Suprapubic skin (tissue), 4 donors: ENCODE measurements at regions not wholly inside any gene's neighbourhood (a gene's known extent, or its start where the extent isn't known, plus 50 kb on each side); places are given as distances from the start of the nearest gene placed in this dataset.

Source experiments
- EP300 ChIP-seq: sonication (generic); formaldehyde crosslinking; IDR thresholded peaks from one replicate; pipeline ENCODE4 v1.6.1; 2017; ENCODE audit warnings: antibody characterized with exemption
- POLR2A ChIP-seq, 2 donors: fragments of 450-650 bp; IDR thresholded peaks; one replicate each; pipeline ENCODE4 v1.6.1; 2017; ENCODE audit warnings: antibody characterized with exemption in 2 of 2, mild to moderate bottlenecking in 2 of 2, moderate library complexity in 2 of 2
- POLR2AphosphoS5 ChIP-seq, 3 donors: sonication (generic); formaldehyde crosslinking; IDR thresholded peaks; one replicate each; pipeline ENCODE4 v1.6.1; 2017; ENCODE audit warnings: antibody characterized with exemption in 3 of 3
- TF ChIP-seq, protein P1 (sequence below), 2 donors: fragments of 200-600 bp in 1 of 2; fragments of 450-650 bp in 1 of 2; sonication (generic) in 1 of 2; IDR thresholded peaks; one replicate each; pipeline ENCODE4 v1.5.1; 2016 to 2019; ENCODE audit warnings: antibody characterized with exemption in 2 of 2, mild to moderate bottlenecking in 1 of 2, moderate library complexity in 1 of 2

DNA sequence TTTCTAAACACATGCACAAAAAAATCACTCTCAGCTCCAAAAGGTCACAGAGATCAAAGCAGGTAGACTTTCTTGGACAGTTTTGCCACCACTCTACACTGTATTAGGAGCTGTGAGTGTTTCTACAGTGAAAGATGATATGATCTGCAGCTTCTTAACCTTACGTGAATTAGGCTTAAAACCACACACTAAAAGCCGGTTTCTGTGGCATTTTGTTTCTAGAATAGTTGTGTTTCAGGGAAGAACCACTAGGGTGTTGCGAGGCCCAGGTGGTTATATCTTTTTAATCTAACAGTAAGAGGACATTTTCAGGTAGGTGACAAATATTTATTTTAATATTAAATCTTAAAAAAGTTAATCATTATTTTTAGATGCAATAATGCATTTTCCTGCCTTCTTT, 216.4 kb downstream of the KLF5 start:
- TF ChIP-seq, protein P1, sequence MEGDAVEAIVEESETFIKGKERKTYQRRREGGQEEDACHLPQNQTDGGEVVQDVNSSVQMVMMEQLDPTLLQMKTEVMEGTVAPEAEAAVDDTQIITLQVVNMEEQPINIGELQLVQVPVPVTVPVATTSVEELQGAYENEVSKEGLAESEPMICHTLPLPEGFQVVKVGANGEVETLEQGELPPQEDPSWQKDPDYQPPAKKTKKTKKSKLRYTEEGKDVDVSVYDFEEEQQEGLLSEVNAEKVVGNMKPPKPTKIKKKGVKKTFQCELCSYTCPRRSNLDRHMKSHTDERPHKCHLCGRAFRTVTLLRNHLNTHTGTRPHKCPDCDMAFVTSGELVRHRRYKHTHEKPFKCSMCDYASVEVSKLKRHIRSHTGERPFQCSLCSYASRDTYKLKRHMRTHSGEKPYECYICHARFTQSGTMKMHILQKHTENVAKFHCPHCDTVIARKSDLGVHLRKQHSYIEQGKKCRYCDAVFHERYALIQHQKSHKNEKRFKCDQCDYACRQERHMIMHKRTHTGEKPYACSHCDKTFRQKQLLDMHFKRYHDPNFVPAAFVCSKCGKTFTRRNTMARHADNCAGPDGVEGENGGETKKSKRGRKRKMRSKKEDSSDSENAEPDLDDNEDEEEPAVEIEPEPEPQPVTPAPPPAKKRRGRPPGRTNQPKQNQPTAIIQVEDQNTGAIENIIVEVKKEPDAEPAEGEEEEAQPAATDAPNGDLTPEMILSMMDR (IDR thresholded peaks at IDR 0.05), result no peak
- TF ChIP-seq POLR2AphosphoS5 (IDR thresholded peaks at IDR 0.05), result no peak
- TF ChIP-seq POLR2A (IDR thresholded peaks at IDR 0.05), result no peak
- no peak for TF ChIP-seq EP300
